ENCODE measurements at regions not wholly inside any gene's neighbourhood (a gene's known extent, or its start where the extent isn't known, plus 50 kb on each side); places are given as distances from the start of the nearest gene placed in this dataset.

DNA sequence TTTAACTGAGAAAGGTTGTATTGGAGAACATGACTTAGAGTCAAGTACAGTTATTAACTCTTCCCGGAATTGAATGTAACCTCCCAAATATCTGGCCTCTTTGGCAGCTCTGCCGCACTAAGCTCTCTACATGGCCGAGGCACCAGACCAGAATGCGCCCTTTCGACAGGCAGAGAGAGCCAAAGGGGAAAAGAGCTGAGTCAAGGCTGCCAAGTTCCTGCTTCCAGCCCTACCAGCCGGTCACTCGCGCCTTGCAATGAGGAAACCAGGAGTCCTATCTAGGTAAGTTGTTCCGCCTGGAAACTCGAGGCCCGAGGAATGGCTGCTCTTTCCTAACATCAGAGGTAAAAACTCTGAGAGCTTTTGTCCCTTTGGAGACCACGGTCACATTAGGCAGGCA lies 172.2 kb downstream of the BRMS1L start:
- no peaks in the 10 kb centered on the region for H3K79me2 ChIP-seq (ENCODE audit: low read depth)
- no peak for DNase-seq (ENCODE audit: low spot score)
- peaks cover 17% of the 10 kb centered on the region for H3K4me1 Mint-ChIP-seq
- H3K4me1 ChIP-seq, result peaks cover 37% of the 10 kb centered on the region
- H3K9me3 ChIP-seq (ENCODE audit: low read depth), result no peaks in the 10 kb centered on the region
- peaks cover 7% of the 10 kb centered on the region for H3F3A ChIP-seq (ENCODE audit: low read depth)
- no peak overlapping the region for H3K27ac ChIP-seq
- H3K36me3 ChIP-seq, result no peaks in the 10 kb centered on the region
- no peak overlapping the region for H2AFZ ChIP-seq (replicated peaks)
- H3K4me3 Mint-ChIP-seq, result no peak overlapping the region
- H3K9me3 Mint-ChIP-seq, result no peaks in the 10 kb centered on the region
- no peak overlapping the region for H3K9ac ChIP-seq
- H4K20me1 ChIP-seq (ENCODE audit: low read depth), result no peaks in the 10 kb centered on the region
- H3K27me3 Mint-ChIP-seq (ENCODE audit: insufficient read depth, low read depth), result peaks cover 6% of the 10 kb centered on the region
- no peaks in the 10 kb centered on the region for H3K36me3 Mint-ChIP-seq
- no peaks in the 10 kb centered on the region for H3K27me3 ChIP-seq
- no peak overlapping the region for H3K4me3 ChIP-seq
- no peak overlapping the region for H3K27ac Mint-ChIP-seq
- TF ChIP-seq EZH2phosphoT487 (IDR thresholded peaks at IDR 0.05), result no peak
- no peak overlapping the region for H3K4me2 ChIP-seq

- no peaks in the 10 kb centered on the region for H3K79me2 ChIP-seq (ENCODE audit: low read depth)
- no peaks in the 10 kb centered on the region for H3K27me3 ChIP-seq
- H3K4me3 ChIP-seq, result no peak overlapping the region
- H4K20me1 ChIP-seq (ENCODE audit: low read depth), result no peaks in the 10 kb centered on the region
- H3K27ac ChIP-seq, result no peak overlapping the region
- H3K27ac Mint-ChIP-seq, result no peak overlapping the region
- peaks cover 4% of the 10 kb centered on the region for H3K27me3 Mint-ChIP-seq (ENCODE audit: insufficient read depth, low read depth)
- TF ChIP-seq, protein P1, sequence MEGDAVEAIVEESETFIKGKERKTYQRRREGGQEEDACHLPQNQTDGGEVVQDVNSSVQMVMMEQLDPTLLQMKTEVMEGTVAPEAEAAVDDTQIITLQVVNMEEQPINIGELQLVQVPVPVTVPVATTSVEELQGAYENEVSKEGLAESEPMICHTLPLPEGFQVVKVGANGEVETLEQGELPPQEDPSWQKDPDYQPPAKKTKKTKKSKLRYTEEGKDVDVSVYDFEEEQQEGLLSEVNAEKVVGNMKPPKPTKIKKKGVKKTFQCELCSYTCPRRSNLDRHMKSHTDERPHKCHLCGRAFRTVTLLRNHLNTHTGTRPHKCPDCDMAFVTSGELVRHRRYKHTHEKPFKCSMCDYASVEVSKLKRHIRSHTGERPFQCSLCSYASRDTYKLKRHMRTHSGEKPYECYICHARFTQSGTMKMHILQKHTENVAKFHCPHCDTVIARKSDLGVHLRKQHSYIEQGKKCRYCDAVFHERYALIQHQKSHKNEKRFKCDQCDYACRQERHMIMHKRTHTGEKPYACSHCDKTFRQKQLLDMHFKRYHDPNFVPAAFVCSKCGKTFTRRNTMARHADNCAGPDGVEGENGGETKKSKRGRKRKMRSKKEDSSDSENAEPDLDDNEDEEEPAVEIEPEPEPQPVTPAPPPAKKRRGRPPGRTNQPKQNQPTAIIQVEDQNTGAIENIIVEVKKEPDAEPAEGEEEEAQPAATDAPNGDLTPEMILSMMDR (IDR thresholded peaks at IDR 0.05), result no peak
- no peak for TF ChIP-seq EZH2phosphoT487 (IDR thresholded peaks at IDR 0.05)
- TF ChIP-seq EZH2 (IDR thresholded peaks at IDR 0.05), result no peak
- H2AFZ ChIP-seq (replicated peaks), result no peak overlapping the region
- H3K4me2 ChIP-seq, result no peak overlapping the region
- DNase-seq (ENCODE audit: low spot score), result no peak
- H3K9me3 Mint-ChIP-seq, result no peaks in the 10 kb centered on the region
- peaks cover 5% of the 10 kb centered on the region for H3F3A ChIP-seq (ENCODE audit: low read depth)
- H3K9ac ChIP-seq, result no peak overlapping the region
- H3K4me1 Mint-ChIP-seq, result peaks cover 9% of the 10 kb centered on the region
- H3K36me3 Mint-ChIP-seq, result no peaks in the 10 kb centered on the region
- peaks cover 12% of the 10 kb centered on the region for H3K4me1 ChIP-seq
- no peak overlapping the region for H3K4me3 Mint-ChIP-seq
- H3K9me3 ChIP-seq (ENCODE audit: low read depth), result no peaks in the 10 kb centered on the region
- H3K36me3 ChIP-seq, result no peaks in the 10 kb centered on the region
Measured at GRCh38 chr14:35993684-35993960, 167.5 kb downstream of the BRMS1L start.

GRCh38 chr14:35992816-35993683 lies 166.9 kb downstream of the BRMS1L start:
- no peak overlapping the region for H3K4me3 ChIP-seq
- H3K4me1 Mint-ChIP-seq, result peaks cover 9% of the 10 kb centered on the region
- no peak overlapping the region for H2AFZ ChIP-seq (replicated peaks)
- no peak overlapping the region for H3K27ac ChIP-seq
- no peaks in the 10 kb centered on the region for H3K9me3 Mint-ChIP-seq
- H3K27me3 Mint-ChIP-seq (ENCODE audit: insufficient read depth, low read depth), result peaks cover 6% of the 10 kb centered on the region
- no peaks in the 10 kb centered on the region for H3K79me2 ChIP-seq (ENCODE audit: low read depth)
- no peaks in the 10 kb centered on the region for H3K36me3 Mint-ChIP-seq
- no peak overlapping the region for H3K9ac ChIP-seq
- TF ChIP-seq EZH2phosphoT487 (IDR thresholded peaks at IDR 0.05) (no peak), EZH2 (IDR thresholded peaks at IDR 0.05) (no peak)
- TF ChIP-seq, protein P1 (IDR thresholded peaks at IDR 0.05), result no peak
- no peak overlapping the region for H3K27ac Mint-ChIP-seq
- peaks cover 5% of the 10 kb centered on the region for H3F3A ChIP-seq (ENCODE audit: low read depth)
- H3K4me2 ChIP-seq, result no peak overlapping the region
- H3K9me3 ChIP-seq (ENCODE audit: low read depth), result no peaks in the 10 kb centered on the region
- H3K27me3 ChIP-seq, result no peaks in the 10 kb centered on the region
- no peaks in the 10 kb centered on the region for H4K20me1 ChIP-seq (ENCODE audit: low read depth)
- no peak for DNase-seq (ENCODE audit: low spot score)
- H3K4me3 Mint-ChIP-seq, result no peak overlapping the region
- H3K36me3 ChIP-seq, result no peaks in the 10 kb centered on the region
- H3K4me1 ChIP-seq, result peaks cover 7% of the 10 kb centered on the region

DNA sequence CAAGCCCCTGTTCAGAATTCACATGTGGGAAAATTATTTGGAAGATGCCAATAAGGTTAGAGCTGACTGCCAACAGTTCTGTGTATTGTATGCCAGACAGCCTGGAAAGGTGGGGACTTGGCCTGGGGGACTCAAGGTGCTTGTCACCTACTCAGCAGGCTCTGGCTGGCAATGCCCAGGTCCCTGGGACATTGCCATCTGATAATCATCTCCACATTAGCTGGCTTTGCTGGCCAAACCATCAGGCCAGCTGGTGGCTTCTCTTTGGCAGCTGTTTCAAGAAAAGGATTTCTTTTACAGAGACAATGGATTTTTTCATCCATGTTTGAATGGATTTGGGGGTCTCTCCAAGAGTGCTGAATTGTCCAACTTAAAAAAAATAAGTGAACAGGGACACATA lies 165.2 kb downstream of the BRMS1L start:
- DNase-seq (ENCODE audit: low spot score), result peak; percentile 36
- Histone ChIP-seq H3K27ac (no peak overlapping the region), H3K36me3 (no peaks in the 10 kb centered on the region), H3K4me2 (peak overlapping the region; percentile 47), H3K27me3 (no peaks in the 10 kb centered on the region), H2AFZ (replicated peaks) (no peak overlapping the region), H4K20me1 (ENCODE audit: low read depth) (no peaks in the 10 kb centered on the region), H3K9me3 (ENCODE audit: low read depth) (no peaks in the 10 kb centered on the region), H3K79me2 (ENCODE audit: low read depth) (no peaks in the 10 kb centered on the region), H3F3A (ENCODE audit: low read depth) (peaks cover 5% of the 10 kb centered on the region), H3K4me3 (no peak overlapping the region), H3K4me1 (peaks cover 8% of the 10 kb centered on the region), H3K9ac (no peak overlapping the region)
- Mint-ChIP-seq H3K36me3 (no peaks in the 10 kb centered on the region), H3K4me1 (peaks cover 9% of the 10 kb centered on the region), H3K4me3 (no peak overlapping the region), H3K27ac (no peak overlapping the region), H3K27me3 (ENCODE audit: insufficient read depth, low read depth) (peaks cover 6% of the 10 kb centered on the region), H3K9me3 (no peaks in the 10 kb centered on the region)
- TF ChIP-seq EZH2 (IDR thresholded peaks at IDR 0.05) (no peak), EZH2phosphoT487 (IDR thresholded peaks at IDR 0.05) (no peak)
- TF ChIP-seq, protein P1 (IDR thresholded peaks at IDR 0.05), result no peak
